CD8-positive, alpha-beta memory T cell (primary cell): ENCODE measurements at regions not wholly inside any gene's neighbourhood (a gene's known extent, or its start where the extent isn't known, plus 50 kb on each side); places are given as distances from the start of the nearest gene placed in this dataset.

Experiments
- CTCF ChIA-PET: fragments of 350-600 bp; sonication (Branson Sonifier 250); formaldehyde crosslinking; loops from one replicate; lab custom pipeline; 2021; ENCODE audit warnings: antibody characterized with exemption; lab: Charles Lee
- POLR2A ChIA-PET: fragments of 350-600 bp; sonication (Branson Sonifier 250); formaldehyde crosslinking; loops from one replicate; lab custom pipeline; 2021; ENCODE audit warnings: antibody characterized with exemption; lab: Charles Lee
- DNase-seq, 5 donors: peaks; one replicate each; pipeline versions ENCODE4 v3.0.0 to v3.0.0-alpha.2; 2020 to 2022; ENCODE audit warnings: mixed read lengths in 1 of 5
- H3K27ac ChIP-seq: one replicate; pipeline ENCODE4 v1.7.0; 2013; ENCODE audit warnings: low read depth, mild to moderate bottlenecking, low read length, moderate library complexity
- H3K27me3 ChIP-seq: 2 replicates; pipeline ENCODE4 v1.7.0; 2013; ENCODE audit warnings: low read length, mild to moderate bottlenecking; ENCODE audit not compliant: insufficient read depth, poor library complexity, severe bottlenecking
- H3K36me3 ChIP-seq: 2 replicates; pipeline ENCODE4 v1.7.0; 2013; ENCODE audit warnings: mild to moderate bottlenecking, low read length, moderate library complexity; ENCODE audit not compliant: insufficient read depth
- H3K4me1 ChIP-seq: 2 replicates; pipeline ENCODE4 v1.7.0; 2013; ENCODE audit warnings: mild to moderate bottlenecking, low read length, moderate library complexity; ENCODE audit not compliant: insufficient read depth
- H3K4me3 ChIP-seq: 2 replicates; pipeline ENCODE4 v1.7.0; 2013; ENCODE audit warnings: mild to moderate bottlenecking, low read length
- H3K9me3 ChIP-seq: 2 replicates; pipeline ENCODE4 v1.7.0; 2013; ENCODE audit warnings: mild to moderate bottlenecking, low read length
- H3K27ac Mint-ChIP-seq, 8 donors: one replicate each; pipeline ENCODE4 v1.8.0; 2020 to 2021; ENCODE audit warnings: mixed read lengths in 8 of 8, mild to moderate bottlenecking in 6 of 8, inconsistent platforms in 3 of 8, moderate library complexity in 3 of 8
- H3K27me3 Mint-ChIP-seq, 2 donors: one replicate each; pipeline ENCODE4 v1.8.0; 2020 to 2021; ENCODE audit warnings: mixed read lengths in 2 of 2, mild to moderate bottlenecking in 1 of 2, moderate library complexity in 1 of 2
- H3K36me3 Mint-ChIP-seq, 3 donors: one replicate each; pipeline ENCODE4 v1.8.0; 2020 to 2021; ENCODE audit warnings: mixed read lengths in 3 of 3, inconsistent platforms in 1 of 3, mild to moderate bottlenecking in 1 of 3
- H3K4me1 Mint-ChIP-seq, 3 donors: one replicate each; pipeline ENCODE4 v1.8.0; 2020 to 2021; ENCODE audit warnings: mixed read lengths in 3 of 3, inconsistent platforms in 1 of 3, mild to moderate bottlenecking in 1 of 3
- H3K4me3 Mint-ChIP-seq, 7 donors: one replicate each; pipeline ENCODE4 v1.8.0; 2020 to 2021; ENCODE audit warnings: mixed read lengths in 7 of 7, mild to moderate bottlenecking in 6 of 7, moderate library complexity in 4 of 7, inconsistent platforms in 2 of 7
- H3K9me3 Mint-ChIP-seq, 5 donors: one replicate each; pipeline ENCODE4 v1.8.0; 2020 to 2022; ENCODE audit warnings: mixed read lengths in 5 of 5, mild to moderate bottlenecking in 3 of 5, moderate library complexity in 2 of 5, inconsistent platforms in 1 of 5

DNA sequence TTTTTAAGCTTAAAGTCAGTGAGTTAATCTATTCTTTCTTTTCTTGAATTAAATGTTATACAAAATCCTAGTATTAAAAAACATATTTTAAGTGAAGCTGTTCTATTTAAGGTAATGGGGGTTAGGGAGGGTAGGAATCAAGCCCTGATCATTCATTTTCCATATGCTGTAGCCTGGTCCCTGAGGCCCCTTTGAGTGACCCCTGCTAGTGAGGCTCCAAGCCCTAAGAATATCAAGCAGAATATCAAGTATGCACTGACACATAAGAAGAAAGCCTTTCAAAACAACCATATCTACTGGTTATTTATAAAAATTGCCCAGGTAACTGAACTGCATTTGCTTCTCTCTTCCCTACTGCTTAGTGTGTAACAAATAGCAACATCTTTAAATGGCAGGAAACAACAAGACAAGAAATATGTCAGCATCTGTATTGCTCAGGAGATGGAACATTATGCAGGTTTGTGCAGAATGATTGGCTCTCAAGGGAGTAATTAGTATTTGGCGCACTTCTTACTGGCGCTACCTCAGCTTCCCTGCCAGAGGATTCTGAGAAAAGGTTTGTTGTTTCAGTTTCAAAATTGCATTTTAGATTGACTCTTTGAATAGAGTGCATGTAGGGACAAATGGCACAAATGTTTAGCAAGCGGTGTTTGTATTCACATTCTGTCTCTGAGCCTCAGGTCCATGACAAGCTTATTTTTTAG is 223.0 kb downstream of the DUSP6 start:
- Mint-ChIP-seq H3K9me3 (no peaks in the 10 kb centered on the region), H3K27me3 (peaks cover 0 to 7% of the 10 kb centered on the region in 2 donors), H3K4me3 (no peak overlapping the region), H3K36me3 (no peaks in the 10 kb centered on the region), H3K4me1 (no peaks in the 10 kb centered on the region), H3K27ac (no peak overlapping the region)
- no peaks in the 10 kb centered on the region for H3K27me3 ChIP-seq
- DNase-seq: no peak
- H3K4me3 ChIP-seq: no peak overlapping the region
- ChIA-PET CTCF (no interaction called here), POLR2A (no interaction called here)
- no peaks in the 10 kb centered on the region for H3K36me3 ChIP-seq
- no peaks in the 10 kb centered on the region for H3K4me1 ChIP-seq
- H3K27ac ChIP-seq: no peak overlapping the region
- H3K9me3 ChIP-seq: no peaks in the 10 kb centered on the region

DNA sequence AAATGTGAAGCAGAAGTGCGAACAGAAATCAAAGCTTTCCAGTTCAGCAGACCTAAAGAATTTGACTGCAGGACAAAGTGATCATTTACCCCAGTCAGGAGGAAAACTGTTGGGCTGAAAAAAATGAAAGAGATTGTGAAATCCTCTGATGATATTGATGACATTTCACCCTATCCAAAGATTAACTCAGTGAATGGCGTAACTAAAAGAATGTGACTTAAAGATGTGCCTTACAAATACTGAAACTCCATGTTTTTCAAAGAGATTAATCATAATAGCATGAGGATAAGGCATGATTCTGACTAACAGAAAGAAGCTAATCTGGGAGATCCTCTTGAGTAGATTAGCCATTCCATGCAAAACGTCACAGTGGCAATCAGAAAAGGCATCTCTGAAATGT is 225.6 kb downstream of the DUSP6 start:
- Histone ChIP-seq H3K27ac (no peak overlapping the region), H3K9me3 (no peaks in the 10 kb centered on the region), H3K4me1 (no peaks in the 10 kb centered on the region), H3K27me3 (no peaks in the 10 kb centered on the region), H3K36me3 (no peaks in the 10 kb centered on the region), H3K4me3 (no peak overlapping the region)
- Mint-ChIP-seq H3K36me3 (no peaks in the 10 kb centered on the region), H3K9me3 (no peaks in the 10 kb centered on the region), H3K4me1 (no peaks in the 10 kb centered on the region), H3K4me3 (no peak overlapping the region), H3K27ac (no peak overlapping the region), H3K27me3 (peaks cover 0 to 7% of the 10 kb centered on the region in 2 donors)
- no peak for DNase-seq
- CTCF ChIA-PET: no interaction called here
- POLR2A ChIA-PET: no interaction called here

DNA sequence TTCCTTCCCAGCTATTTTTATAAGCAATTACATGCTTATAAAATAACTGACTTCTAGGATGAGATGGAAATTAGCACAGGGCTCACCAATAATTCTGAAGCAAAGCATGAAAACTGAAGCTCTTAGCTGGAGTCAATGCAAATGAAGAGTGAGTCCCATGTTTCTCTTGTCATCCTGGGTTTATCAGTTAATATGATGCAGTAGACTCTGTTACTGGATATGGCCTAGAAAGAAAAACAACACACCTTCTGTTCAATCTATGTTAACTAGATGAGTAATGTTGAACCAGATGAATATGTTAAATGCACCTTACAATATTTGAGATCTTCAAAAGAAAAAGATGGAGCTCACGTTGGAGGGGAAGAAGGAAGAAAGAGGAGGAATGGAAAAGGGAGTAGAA is 229.4 kb downstream of the DUSP6 start:
- no peaks in the 10 kb centered on the region for H3K4me1 ChIP-seq
- DNase-seq: no peak
- no peaks in the 10 kb centered on the region for H3K36me3 Mint-ChIP-seq
- ChIA-PET POLR2A (no interaction called here), CTCF (no interaction called here)
- H3K27ac ChIP-seq: no peak overlapping the region
- H3K27me3 ChIP-seq: no peaks in the 10 kb centered on the region
- peak overlapping the region in 1 of 8 donors; percentile 24 for H3K27ac Mint-ChIP-seq
- H3K4me3 ChIP-seq: no peak overlapping the region
- H3K27me3 Mint-ChIP-seq: peaks cover 6 to 11% of the 10 kb centered on the region in 2 donors
- no peaks in the 10 kb centered on the region for H3K36me3 ChIP-seq
- no peaks in the 10 kb centered on the region for H3K4me1 Mint-ChIP-seq
- H3K9me3 Mint-ChIP-seq: no peaks in the 10 kb centered on the region
- no peaks in the 10 kb centered on the region for H3K9me3 ChIP-seq
- no peak overlapping the region for H3K4me3 Mint-ChIP-seq

DNA sequence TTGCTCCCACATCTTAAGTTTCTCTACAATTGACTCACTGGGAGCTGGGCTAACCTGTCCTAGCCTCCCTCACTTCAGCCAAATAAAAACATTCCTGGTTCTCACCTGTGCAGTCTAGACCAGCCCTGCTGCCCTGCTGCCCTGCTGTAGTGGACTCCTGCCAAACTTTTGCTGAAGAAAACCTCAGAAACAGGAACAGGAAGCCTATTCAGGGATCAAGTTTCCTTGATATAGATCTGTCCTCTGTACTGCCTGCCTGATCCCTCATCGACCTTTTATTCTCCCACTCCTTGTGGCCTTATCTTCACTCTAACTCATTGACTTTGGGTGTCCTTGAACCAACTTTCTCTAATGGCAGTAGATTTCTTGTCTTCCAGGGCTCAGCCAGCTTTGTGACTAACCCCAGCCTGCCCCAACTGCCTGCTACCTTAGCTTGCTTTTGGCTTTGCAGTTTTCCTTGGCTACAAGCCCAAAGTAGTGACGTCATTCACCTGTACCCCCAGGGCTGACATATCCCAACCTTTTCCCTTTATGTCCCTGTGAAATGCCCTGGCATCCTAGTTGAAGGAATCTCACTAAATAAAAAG is 234.8 kb downstream of the DUSP6 start:
- H3K36me3 Mint-ChIP-seq: no peaks in the 10 kb centered on the region
- no peak overlapping the region for H3K4me3 Mint-ChIP-seq
- no peaks in the 10 kb centered on the region for H3K9me3 Mint-ChIP-seq
- no peak for DNase-seq
- Histone ChIP-seq H3K9me3 (no peaks in the 10 kb centered on the region), H3K27ac (no peak overlapping the region), H3K4me3 (no peak overlapping the region), H3K27me3 (no peaks in the 10 kb centered on the region), H3K36me3 (no peaks in the 10 kb centered on the region), H3K4me1 (no peaks in the 10 kb centered on the region)
- ChIA-PET POLR2A (no interaction called here), CTCF (no interaction called here)
- no peak overlapping the region for H3K27ac Mint-ChIP-seq
- H3K4me1 Mint-ChIP-seq: no peaks in the 10 kb centered on the region
- peaks cover 8 to 21% of the 10 kb centered on the region in 2 donors for H3K27me3 Mint-ChIP-seq

DNA sequence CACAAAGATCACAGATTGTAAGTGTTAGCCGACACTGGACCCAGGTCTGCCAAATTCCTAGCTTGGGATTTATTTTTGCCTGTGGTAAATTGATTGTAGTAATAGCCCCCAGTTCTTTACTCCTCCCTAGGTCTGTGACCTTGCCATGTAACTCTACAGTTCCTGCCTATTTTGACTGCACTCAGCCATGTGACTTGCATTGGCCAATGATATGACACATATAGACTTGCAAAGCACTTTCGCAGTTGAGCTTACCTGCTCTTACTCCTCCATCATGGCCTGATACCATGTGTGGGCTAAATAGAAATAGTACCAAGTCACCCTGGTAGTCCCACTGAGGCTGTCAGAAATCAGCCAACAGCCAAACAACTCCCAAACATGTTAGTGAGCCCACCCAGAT is 240.3 kb downstream of the DUSP6 start:
- Mint-ChIP-seq H3K27ac (no peak overlapping the region), H3K27me3 (peaks cover 0 to 10% of the 10 kb centered on the region in 2 donors), H3K9me3 (no peaks in the 10 kb centered on the region), H3K4me3 (no peak overlapping the region), H3K4me1 (no peaks in the 10 kb centered on the region), H3K36me3 (no peaks in the 10 kb centered on the region)
- Histone ChIP-seq H3K4me3 (no peak overlapping the region), H3K27ac (no peak overlapping the region), H3K36me3 (no peaks in the 10 kb centered on the region), H3K27me3 (no peaks in the 10 kb centered on the region), H3K9me3 (no peaks in the 10 kb centered on the region), H3K4me1 (no peaks in the 10 kb centered on the region)
- CTCF ChIA-PET: no interaction called here
- no peak for DNase-seq
- POLR2A ChIA-PET: interaction anchor here (0.6 kb wide), 1 partner anchor 45 kb away, joined by 3 read pairs; no protein-coding TSS in a partner anchor

DNA sequence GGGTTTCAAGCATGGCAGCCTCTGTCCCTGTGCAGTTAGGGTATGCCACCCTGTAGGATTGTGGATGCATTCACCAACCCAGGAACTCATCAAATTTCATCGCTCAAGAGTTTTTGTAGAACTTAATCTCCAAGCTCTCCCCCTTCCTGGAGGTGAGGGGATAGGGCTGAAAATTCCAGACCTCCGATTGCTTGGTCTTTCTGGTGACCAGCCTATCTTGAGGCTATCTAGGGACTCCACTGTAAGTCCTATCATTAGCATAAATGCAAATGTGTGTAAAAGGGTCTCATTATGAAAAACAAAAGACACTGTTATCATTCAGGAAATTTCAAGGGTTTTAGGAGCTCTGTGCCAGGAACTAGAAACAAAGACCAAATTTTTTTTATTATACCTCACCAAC is 244.0 kb downstream of the DUSP6 start:
- no peaks in the 10 kb centered on the region for H3K36me3 Mint-ChIP-seq
- POLR2A ChIA-PET: no interaction called here
- H3K4me1 Mint-ChIP-seq: no peaks in the 10 kb centered on the region
- no peak overlapping the region for H3K27ac ChIP-seq
- H3K4me3 Mint-ChIP-seq: no peak overlapping the region
- H3K36me3 ChIP-seq: no peaks in the 10 kb centered on the region
- DNase-seq: no peak
- no peaks in the 10 kb centered on the region for H3K9me3 Mint-ChIP-seq
- no peaks in the 10 kb centered on the region for H3K4me1 ChIP-seq
- CTCF ChIA-PET: no interaction called here
- H3K9me3 ChIP-seq: no peaks in the 10 kb centered on the region
- no peaks in the 10 kb centered on the region for H3K27me3 ChIP-seq
- H3K27ac Mint-ChIP-seq: no peak overlapping the region
- H3K27me3 Mint-ChIP-seq: peaks cover 0 to under 1% of the 10 kb centered on the region in 2 donors
- no peak overlapping the region for H3K4me3 ChIP-seq

DNA sequence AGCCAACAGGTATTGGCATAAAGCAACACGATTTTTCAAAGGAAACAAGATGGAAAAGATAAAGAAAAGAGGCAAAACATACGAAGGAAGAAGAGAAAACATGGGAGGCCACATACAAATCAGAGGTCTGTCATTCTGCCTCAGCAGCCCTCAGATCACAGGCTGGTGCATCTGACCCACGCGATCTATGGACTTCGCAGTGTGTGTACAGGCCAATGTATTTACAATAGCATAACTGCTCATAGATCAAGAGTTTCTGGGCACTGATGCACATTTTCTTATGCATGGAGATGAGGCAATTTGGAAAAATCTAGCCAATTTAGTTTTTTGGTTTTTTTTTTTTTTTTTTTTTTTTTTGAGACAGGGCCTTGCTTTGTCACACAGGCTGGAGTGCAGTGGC is 245.4 kb downstream of the DUSP6 start:
- H3K27ac ChIP-seq: no peak overlapping the region
- ChIA-PET POLR2A (no interaction called here), CTCF (no interaction called here)
- DNase-seq: no peak
- H3K9me3 Mint-ChIP-seq: no peaks in the 10 kb centered on the region
- no peaks in the 10 kb centered on the region for H3K27me3 ChIP-seq
- no peaks in the 10 kb centered on the region for H3K9me3 ChIP-seq
- no peak overlapping the region for H3K27ac Mint-ChIP-seq
- no peaks in the 10 kb centered on the region for H3K4me1 Mint-ChIP-seq
- H3K36me3 Mint-ChIP-seq: peaks cover 0 to 1% (median 0%) of the 10 kb centered on the region in 3 donors
- H3K4me3 Mint-ChIP-seq: no peak overlapping the region
- H3K36me3 ChIP-seq: no peaks in the 10 kb centered on the region
- H3K27me3 Mint-ChIP-seq: peaks cover 0 to 4% of the 10 kb centered on the region in 2 donors
- no peak overlapping the region for H3K4me3 ChIP-seq
- no peaks in the 10 kb centered on the region for H3K4me1 ChIP-seq

DNA sequence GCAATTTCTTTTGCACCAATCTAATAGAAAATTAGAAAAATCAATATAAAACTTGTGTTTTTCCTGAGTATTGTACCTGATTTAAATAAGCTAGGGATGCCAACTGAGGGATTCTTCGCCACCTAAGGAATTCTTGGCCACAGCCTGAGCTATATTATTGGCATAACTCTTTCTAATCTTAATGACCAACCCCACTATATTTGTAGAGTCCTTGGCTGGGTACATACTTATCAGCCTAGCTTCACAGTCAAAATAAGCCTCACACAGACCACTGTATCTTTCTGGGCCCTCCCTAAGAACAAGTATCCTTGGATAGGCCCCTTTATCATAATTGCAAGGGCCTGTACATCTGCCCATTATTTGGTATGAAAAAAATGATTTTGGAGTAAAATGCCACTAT is 247.1 kb downstream of the DUSP6 start:
- Mint-ChIP-seq H3K4me3 (no peak overlapping the region), H3K27me3 (peaks cover 1 to 10% of the 10 kb centered on the region in 2 donors), H3K27ac (no peak overlapping the region), H3K9me3 (no peaks in the 10 kb centered on the region), H3K36me3 (peaks cover 0 to 1% (median 0%) of the 10 kb centered on the region in 3 donors), H3K4me1 (no peaks in the 10 kb centered on the region)
- no peaks in the 10 kb centered on the region for H3K9me3 ChIP-seq
- H3K4me3 ChIP-seq: no peak overlapping the region
- no peaks in the 10 kb centered on the region for H3K27me3 ChIP-seq
- H3K36me3 ChIP-seq: no peaks in the 10 kb centered on the region
- no peak overlapping the region for H3K27ac ChIP-seq
- POLR2A ChIA-PET: no interaction called here
- CTCF ChIA-PET: no interaction called here
- H3K4me1 ChIP-seq: no peaks in the 10 kb centered on the region
- DNase-seq: no peak
